RWPE2 (cell line): ENCODE measurements at regions not wholly inside any gene's neighbourhood (a gene's known extent, or its start where the extent isn't known, plus 50 kb on each side); places are given as distances from the start of the nearest gene placed in this dataset.

Source experiments
- ATAC-seq: fragments of 200-7000 bp; cut with Tn5 transposase; 3 replicates; pipeline ENCODE4 v1.9.1; 2021; ENCODE audit warnings: low read depth
- DNase-seq: peaks from one replicate; pipeline ENCODE4 v3.0.0-alpha.2; 2020; ENCODE audit warnings: low spot score
- H3K27ac ChIP-seq: fragments of 450-650 bp; 2 replicates; pipeline ENCODE4 v1.5.1; 2017; ENCODE audit warnings: mild to moderate bottlenecking; ENCODE audit not compliant: poor library complexity, severe bottlenecking
- H3K27me3 ChIP-seq: fragments of 250-450 bp; sonication (Bioruptor Pico); 2 replicates; pipeline ENCODE4 v1.5.1; 2021; ENCODE audit warnings: mild to moderate bottlenecking, moderate library complexity; ENCODE audit not compliant: insufficient read depth, poor library complexity, severe bottlenecking
- H3K36me3 ChIP-seq: fragments of 250-450 bp; sonication (Bioruptor Pico); 2 replicates; pipeline ENCODE4 v1.5.1; 2020; ENCODE audit warnings: low read depth, mild to moderate bottlenecking, moderate library complexity
- H3K4me1 ChIP-seq: fragments of 250-450 bp; sonication (Bioruptor Pico); 2 replicates; pipeline ENCODE4 v1.5.1; 2021; ENCODE audit warnings: mild to moderate bottlenecking, moderate library complexity; ENCODE audit not compliant: insufficient read depth, poor library complexity, severe bottlenecking
- H3K4me3 ChIP-seq: fragments of 250-450 bp; sonication (Bioruptor Pico); 2 replicates; pipeline ENCODE4 v1.5.1; 2021; ENCODE audit warnings: mild to moderate bottlenecking, moderate library complexity; ENCODE audit not compliant: severe bottlenecking
- H3K9me3 ChIP-seq: fragments of 250-450 bp; sonication (Bioruptor Pico); 2 replicates; pipeline ENCODE4 v1.5.1; 2021; ENCODE audit warnings: mild to moderate bottlenecking, moderate library complexity; ENCODE audit not compliant: severe bottlenecking
- TF ChIP-seq, protein P1 (sequence below): fragments of 450-650 bp; IDR thresholded peaks from one replicate; pipeline ENCODE4 v1.5.1; 2017; ENCODE audit warnings: mild to moderate bottlenecking, moderate library complexity; ENCODE audit not compliant: poor library complexity, severe bottlenecking

DNA sequence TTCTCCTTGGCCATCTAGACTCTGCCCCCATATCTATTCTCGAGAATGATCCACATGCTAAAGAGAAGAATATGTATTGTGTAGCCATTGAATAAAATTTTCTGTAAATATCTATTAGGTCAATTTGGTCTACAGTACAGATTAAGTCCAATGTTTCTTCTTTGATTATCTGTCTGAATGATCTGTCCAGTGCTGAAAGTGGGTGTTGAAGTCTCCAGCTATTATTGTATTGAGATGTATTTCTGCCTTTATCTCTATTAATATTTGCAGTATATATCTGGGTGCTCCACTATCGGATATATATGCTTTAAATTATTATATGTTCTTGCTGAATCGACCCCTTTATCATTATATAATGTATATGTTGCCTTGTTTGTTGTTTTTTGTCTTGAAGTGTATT is 384.9 kb upstream of the ROBO1 start:
- no peaks in the 10 kb centered on the region for H3K9me3 ChIP-seq
- no peaks in the 10 kb centered on the region for H3K4me1 ChIP-seq
- no peaks in the 10 kb centered on the region for H3K36me3 ChIP-seq
- no peak overlapping the region for H3K4me3 ChIP-seq
- TF ChIP-seq, protein P1, sequence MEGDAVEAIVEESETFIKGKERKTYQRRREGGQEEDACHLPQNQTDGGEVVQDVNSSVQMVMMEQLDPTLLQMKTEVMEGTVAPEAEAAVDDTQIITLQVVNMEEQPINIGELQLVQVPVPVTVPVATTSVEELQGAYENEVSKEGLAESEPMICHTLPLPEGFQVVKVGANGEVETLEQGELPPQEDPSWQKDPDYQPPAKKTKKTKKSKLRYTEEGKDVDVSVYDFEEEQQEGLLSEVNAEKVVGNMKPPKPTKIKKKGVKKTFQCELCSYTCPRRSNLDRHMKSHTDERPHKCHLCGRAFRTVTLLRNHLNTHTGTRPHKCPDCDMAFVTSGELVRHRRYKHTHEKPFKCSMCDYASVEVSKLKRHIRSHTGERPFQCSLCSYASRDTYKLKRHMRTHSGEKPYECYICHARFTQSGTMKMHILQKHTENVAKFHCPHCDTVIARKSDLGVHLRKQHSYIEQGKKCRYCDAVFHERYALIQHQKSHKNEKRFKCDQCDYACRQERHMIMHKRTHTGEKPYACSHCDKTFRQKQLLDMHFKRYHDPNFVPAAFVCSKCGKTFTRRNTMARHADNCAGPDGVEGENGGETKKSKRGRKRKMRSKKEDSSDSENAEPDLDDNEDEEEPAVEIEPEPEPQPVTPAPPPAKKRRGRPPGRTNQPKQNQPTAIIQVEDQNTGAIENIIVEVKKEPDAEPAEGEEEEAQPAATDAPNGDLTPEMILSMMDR: no peak
- H3K27me3 ChIP-seq: no peaks in the 10 kb centered on the region
- DNase-seq (no peak), ATAC-seq (no peak)
- H3K27ac ChIP-seq: no peak overlapping the region

DNA sequence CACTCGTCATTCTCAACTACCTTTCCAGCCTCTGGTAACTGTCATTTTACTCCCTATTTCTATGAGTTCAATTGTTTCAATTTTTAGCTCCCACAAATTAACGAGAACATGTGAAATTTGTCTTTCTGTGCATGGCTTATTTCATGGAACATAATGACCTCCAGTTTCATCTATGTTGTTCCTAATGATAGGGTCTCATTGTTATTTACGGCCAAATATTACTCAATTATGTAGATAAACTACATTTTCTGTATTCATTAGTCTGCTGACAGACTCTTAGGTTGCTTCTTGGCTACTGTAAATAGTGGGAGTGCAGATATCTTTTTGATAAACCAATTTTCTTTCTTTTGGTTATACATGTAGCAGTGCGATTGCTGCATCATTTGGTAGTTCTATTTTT is 374.9 kb upstream of the ROBO1 start:
- TF ChIP-seq, protein P1: no peak
- H3K4me3 ChIP-seq: no peak overlapping the region
- no peaks in the 10 kb centered on the region for H3K4me1 ChIP-seq
- H3K9me3 ChIP-seq: no peaks in the 10 kb centered on the region
- ATAC-seq: no peak
- DNase-seq: no peak
- H3K27ac ChIP-seq: no peak overlapping the region
- no peaks in the 10 kb centered on the region for H3K27me3 ChIP-seq
- no peaks in the 10 kb centered on the region for H3K36me3 ChIP-seq

DNA sequence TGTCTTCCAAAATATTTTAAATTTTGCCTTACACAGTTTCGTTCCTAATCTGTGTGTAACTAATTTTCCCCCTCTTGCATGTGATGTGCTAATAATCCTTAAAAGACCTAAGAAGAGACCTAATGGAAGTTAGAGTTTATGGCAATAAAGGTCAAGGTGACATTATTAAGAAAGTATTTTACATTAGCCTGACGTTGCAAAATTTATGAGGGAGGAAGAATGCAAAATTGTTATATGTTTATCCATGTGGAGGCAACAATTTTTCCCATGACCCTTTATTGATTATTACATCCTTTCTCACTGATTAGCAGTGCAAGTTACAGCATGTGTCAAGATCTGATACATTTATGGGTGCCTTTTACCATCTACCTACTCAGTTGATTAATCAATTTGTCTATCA is 373.8 kb upstream of the ROBO1 start:
- no peak for ATAC-seq
- DNase-seq: no peak
- no peaks in the 10 kb centered on the region for H3K36me3 ChIP-seq
- no peaks in the 10 kb centered on the region for H3K27me3 ChIP-seq
- TF ChIP-seq, protein P1: no peak
- no peak overlapping the region for H3K4me3 ChIP-seq
- H3K27ac ChIP-seq: no peak overlapping the region
- no peaks in the 10 kb centered on the region for H3K4me1 ChIP-seq
- no peaks in the 10 kb centered on the region for H3K9me3 ChIP-seq

DNA sequence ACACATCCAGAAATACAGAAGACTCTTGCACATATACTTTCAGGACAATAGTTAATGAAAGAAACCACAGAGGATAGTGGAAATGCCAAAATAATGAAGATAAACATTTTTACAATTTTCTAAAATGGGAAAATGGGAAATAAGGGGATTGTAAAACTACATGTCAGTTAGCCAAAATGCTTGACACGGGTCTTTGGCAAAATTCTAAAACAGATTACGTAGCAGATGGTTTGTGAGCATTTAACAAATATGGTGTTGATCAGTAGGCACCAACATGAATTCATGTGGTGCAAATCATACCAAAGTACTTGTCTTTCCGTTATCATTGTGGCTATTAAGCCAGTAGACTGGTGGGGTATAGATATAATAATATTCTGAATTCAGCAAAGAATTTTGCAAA is 348.5 kb upstream of the ROBO1 start:
- no peak overlapping the region for H3K4me3 ChIP-seq
- H3K4me1 ChIP-seq: no peaks in the 10 kb centered on the region
- H3K36me3 ChIP-seq: no peaks in the 10 kb centered on the region
- no peak overlapping the region for H3K27ac ChIP-seq
- H3K27me3 ChIP-seq: no peaks in the 10 kb centered on the region
- TF ChIP-seq, protein P1: no peak
- no peak for ATAC-seq
- no peaks in the 10 kb centered on the region for H3K9me3 ChIP-seq
- DNase-seq: no peak

DNA sequence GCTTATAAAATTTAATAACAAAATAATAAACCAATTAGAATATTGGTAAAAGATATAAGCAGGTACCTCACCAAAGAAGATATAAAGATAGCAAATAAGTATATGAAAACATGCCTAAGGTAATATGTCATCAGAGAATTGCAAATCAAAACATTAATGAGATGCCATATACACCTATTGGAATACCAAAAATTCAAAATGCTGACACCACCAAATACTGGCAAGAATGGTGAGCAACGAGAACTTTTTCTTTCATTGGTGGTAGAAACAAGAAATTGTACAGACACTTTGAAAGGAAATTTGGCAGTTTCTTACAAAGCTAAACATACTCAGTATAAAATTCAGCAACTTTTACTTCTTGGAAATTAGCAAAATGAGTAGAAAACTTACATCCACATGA is 346.9 kb upstream of the ROBO1 start:
- ATAC-seq: no peak
- Histone ChIP-seq H3K4me1 (no peaks in the 10 kb centered on the region), H3K36me3 (no peaks in the 10 kb centered on the region), H3K27ac (no peak overlapping the region), H3K4me3 (no peak overlapping the region), H3K9me3 (no peaks in the 10 kb centered on the region), H3K27me3 (no peaks in the 10 kb centered on the region)
- TF ChIP-seq, protein P1: no peak
- DNase-seq: no peak
